Tibial artery (tissue), 4 donors: ENCODE measurements at regions not wholly inside any gene's neighbourhood (a gene's known extent, or its start where the extent isn't known, plus 50 kb on each side); places are given as distances from the start of the nearest gene placed in this dataset.

Source experiments
- DNase-seq, 2 donors: peaks; one replicate each; pipeline ENCODE4 v3.0.0-alpha.2; 2019
- H3K27ac ChIP-seq, 2 donors: fragments of 200-600 bp; sonication (generic) in 1 of 2; 1 replicate in 1 of 2; 2 replicates in 1 of 2; pipeline ENCODE4 v1.5.1; 2018 to 2019; ENCODE audit warnings: mild to moderate bottlenecking in 1 of 2
- H3K27me3 ChIP-seq, 2 donors: fragments of 200-600 bp; sonication (generic) in 1 of 2; one replicate each; pipeline versions ENCODE4 v1.5.1 to v1.6.0; 2016 to 2019
- H3K36me3 ChIP-seq, 3 donors: fragments of 200-600 bp; sonication (generic) in 2 of 3; one replicate each; pipeline ENCODE4 v1.5.1; 2016 to 2019; ENCODE audit warnings: mild to moderate bottlenecking in 2 of 3
- H3K4me1 ChIP-seq, 4 donors: fragments of 200-600 bp; sonication (generic) in 2 of 4; 1 replicate in 3 of 4; 2 replicates in 1 of 4; pipeline ENCODE4 v1.5.1; 2016 to 2019
- H3K4me3 ChIP-seq, 2 donors: fragments of 200-600 bp; sonication (generic) in 1 of 2; 1 replicate in 1 of 2; 2 replicates in 1 of 2; pipeline ENCODE4 v1.5.1; 2018 to 2019; ENCODE audit warnings: mild to moderate bottlenecking in 2 of 2
- H3K9me3 ChIP-seq, 3 donors: fragments of 200-600 bp; sonication (generic) in 1 of 3; one replicate each; pipeline ENCODE4 v1.5.1; 2016 to 2019
- intact Hi-C: fragments of 100-400 bp; cut with DNase I; formaldehyde crosslinking; loops from one replicate; pipeline ENCODE4 v1.15.0; 2023; ENCODE audit warnings: low total_unique reads
- TF ChIP-seq, protein P1 (sequence below), 2 experiments: fragments of 200-600 bp in 1 of 2; fragments of 450-650 bp in 1 of 2; IDR thresholded peaks; one replicate each; pipeline ENCODE4 v1.5.1; 2017 to 2019; ENCODE audit warnings: antibody characterized with exemption in 2 of 2, mild to moderate bottlenecking in 1 of 2, moderate library complexity in 1 of 2

DNA sequence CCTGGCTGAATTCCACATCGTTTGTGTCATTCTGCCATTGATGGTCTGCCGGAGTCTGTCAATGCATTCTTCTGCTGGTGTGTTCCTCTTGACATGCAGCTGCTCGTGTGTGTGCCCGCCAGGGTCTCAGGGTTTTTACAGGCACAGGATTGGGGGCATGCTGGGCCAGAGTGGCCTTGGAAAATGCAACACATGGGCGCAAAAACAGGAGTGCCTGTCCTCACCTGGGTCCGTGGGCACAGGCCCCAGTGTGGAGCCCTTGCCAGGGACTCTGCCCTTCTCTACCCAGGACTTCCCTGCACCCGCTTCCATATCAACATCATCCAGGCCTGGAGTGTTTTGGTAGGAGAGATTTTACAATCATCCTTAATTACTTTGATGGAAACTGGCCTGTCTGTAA lies 340.7 kb downstream of the KIF20B start:
- no peak for DNase-seq

DNA sequence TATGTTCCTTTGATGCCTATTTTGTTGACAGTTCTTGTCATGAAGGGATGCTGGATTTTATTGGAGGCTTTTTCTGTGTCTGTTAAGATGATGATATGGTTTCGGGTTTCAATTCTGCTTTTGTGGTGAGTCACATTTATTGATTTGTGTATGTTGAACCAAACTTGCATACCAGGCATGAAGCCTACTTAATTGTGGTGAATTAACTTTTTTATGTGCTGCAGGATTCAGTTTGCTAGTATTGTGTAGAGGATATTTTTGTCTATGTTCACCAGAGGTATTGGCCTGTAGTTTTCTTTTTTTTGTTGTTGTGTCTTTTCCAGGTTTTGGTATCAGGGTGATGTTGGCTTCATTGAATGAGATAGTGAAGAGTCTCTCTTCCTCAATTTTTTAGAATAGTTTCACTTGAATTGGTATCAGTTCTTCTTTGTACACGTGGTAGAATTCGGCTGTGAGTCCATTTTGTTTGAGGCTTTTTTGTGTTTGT lies 345.9 kb downstream of the KIF20B start:
- TF ChIP-seq, protein P1, sequence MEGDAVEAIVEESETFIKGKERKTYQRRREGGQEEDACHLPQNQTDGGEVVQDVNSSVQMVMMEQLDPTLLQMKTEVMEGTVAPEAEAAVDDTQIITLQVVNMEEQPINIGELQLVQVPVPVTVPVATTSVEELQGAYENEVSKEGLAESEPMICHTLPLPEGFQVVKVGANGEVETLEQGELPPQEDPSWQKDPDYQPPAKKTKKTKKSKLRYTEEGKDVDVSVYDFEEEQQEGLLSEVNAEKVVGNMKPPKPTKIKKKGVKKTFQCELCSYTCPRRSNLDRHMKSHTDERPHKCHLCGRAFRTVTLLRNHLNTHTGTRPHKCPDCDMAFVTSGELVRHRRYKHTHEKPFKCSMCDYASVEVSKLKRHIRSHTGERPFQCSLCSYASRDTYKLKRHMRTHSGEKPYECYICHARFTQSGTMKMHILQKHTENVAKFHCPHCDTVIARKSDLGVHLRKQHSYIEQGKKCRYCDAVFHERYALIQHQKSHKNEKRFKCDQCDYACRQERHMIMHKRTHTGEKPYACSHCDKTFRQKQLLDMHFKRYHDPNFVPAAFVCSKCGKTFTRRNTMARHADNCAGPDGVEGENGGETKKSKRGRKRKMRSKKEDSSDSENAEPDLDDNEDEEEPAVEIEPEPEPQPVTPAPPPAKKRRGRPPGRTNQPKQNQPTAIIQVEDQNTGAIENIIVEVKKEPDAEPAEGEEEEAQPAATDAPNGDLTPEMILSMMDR (IDR thresholded peaks at IDR 0.05): no peak
- Histone ChIP-seq H3K27me3 (no peaks in the 10 kb centered on the region), H3K4me1 (no peaks in the 10 kb centered on the region), H3K4me3 (no peak overlapping the region), H3K9me3 (no peaks in the 10 kb centered on the region), H3K27ac (no peak overlapping the region), H3K36me3 (no peaks in the 10 kb centered on the region)
- DNase-seq: no peak
- intact Hi-C loops: no loop called here

More for the DNA sequence above, 340.7 kb downstream of the KIF20B start:
- Histone ChIP-seq H3K4me1 (no peaks in the 10 kb centered on the region), H3K27me3 (no peaks in the 10 kb centered on the region), H3K9me3 (no peaks in the 10 kb centered on the region), H3K27ac (no peak overlapping the region), H3K36me3 (no peaks in the 10 kb centered on the region), H3K4me3 (no peak overlapping the region)
- TF ChIP-seq, protein P1 (IDR thresholded peaks at IDR 0.05): no peak
- intact Hi-C loops: no loop called here

DNA sequence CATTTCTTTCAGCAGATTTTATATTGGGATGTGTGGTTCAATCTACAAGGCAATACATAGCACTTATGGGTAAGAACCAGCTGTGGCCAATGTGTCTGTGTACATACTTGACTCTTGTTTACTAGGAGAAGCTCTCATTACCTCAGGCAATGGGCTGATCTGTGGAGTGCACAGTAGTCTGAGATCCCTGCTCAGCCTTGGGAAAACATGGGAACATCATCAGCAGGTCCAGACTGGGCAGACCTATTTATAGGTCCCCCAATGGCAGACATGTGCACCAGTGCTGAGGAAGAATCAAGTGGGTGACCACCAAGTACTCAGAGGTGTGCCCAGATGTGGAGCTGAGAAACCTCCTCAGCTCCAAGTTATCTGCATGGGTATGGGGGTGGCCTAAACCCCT lies 349.7 kb downstream of the KIF20B start:
- Histone ChIP-seq H3K4me1 (no peaks in the 10 kb centered on the region), H3K4me3 (no peak overlapping the region), H3K27ac (no peak overlapping the region), H3K9me3 (no peaks in the 10 kb centered on the region), H3K27me3 (no peaks in the 10 kb centered on the region), H3K36me3 (no peaks in the 10 kb centered on the region)
- intact Hi-C loops: no loop called here
- TF ChIP-seq, protein P1 (IDR thresholded peaks at IDR 0.05): no peak
- no peak for DNase-seq

DNA sequence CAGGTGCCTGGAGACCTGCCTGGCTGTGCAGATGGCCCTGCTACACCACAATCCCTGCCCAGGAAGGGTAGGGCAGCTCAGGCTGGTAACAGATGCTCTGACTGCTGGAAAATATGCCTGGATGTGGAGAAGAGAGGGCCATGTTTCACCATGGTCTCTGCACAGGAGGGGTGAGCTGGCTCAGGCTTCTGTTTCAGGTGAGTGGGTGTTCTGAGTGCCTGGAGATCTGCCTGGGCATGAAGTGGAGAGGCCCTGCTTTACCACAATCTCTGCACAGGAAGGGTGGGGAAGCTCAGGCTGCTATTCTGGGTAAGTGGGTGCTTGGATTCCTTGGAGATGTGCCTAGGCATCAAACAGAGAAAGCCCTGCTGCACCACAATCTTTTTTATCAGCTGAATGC lies 350.1 kb downstream of the KIF20B start:
- TF ChIP-seq, protein P1 (IDR thresholded peaks at IDR 0.05): no peak
- DNase-seq: no peak
- intact Hi-C loops: no loop called here

DNA sequence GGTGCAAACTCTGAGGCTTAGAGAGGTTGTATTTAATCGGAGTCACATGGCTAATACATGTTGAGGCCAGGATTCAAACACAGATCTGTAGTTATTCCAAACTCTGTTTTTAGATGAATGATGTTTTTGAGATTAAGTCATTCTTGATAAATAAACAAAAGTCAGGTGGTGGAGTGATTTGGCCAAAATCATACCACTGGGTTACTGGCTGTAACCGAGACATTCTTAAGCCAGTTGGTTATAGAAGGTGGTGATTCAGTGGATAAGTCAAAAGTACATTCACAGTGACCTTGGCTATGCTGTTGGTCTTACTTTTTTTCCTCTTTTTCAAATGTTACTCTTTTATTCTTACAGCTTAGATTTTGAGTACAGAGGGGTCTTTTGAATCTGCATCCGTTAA lies 361.4 kb downstream of the KIF20B start:
- Histone ChIP-seq H3K27me3 (no peaks in the 10 kb centered on the region), H3K9me3 (no peaks in the 10 kb centered on the region), H3K4me1 (no peaks in the 10 kb centered on the region), H3K27ac (no peak overlapping the region), H3K36me3 (no peaks in the 10 kb centered on the region), H3K4me3 (no peak overlapping the region)
- no peak for DNase-seq
- TF ChIP-seq, protein P1 (IDR thresholded peaks at IDR 0.05): no peak
- intact Hi-C loops: no loop called here

More for the DNA sequence above, 350.1 kb downstream of the KIF20B start:
- Histone ChIP-seq H3K27me3 (no peaks in the 10 kb centered on the region), H3K9me3 (no peaks in the 10 kb centered on the region), H3K36me3 (no peaks in the 10 kb centered on the region), H3K27ac (no peak overlapping the region), H3K4me3 (no peak overlapping the region), H3K4me1 (no peaks in the 10 kb centered on the region)

DNA sequence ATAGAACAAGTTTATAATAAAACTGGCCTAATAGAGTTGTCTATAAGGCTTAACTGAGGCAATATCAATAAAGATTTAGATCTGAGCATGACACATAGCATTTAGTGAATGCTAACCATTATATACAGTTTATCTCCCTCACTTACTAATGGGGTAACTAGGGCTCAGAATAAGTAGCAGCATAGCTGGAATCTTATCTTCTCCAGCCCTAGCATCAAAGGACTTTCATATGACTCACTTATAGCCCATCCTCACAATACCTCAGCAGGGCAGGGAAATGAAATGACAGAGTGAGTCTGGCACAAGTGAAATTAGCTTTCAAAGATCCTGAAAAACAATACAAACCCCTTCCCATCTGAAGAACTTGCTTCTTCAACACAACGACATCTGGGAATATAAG lies 362.9 kb downstream of the KIF20B start:
- H3K9me3 ChIP-seq: no peaks in the 10 kb centered on the region
- H3K4me1 ChIP-seq: no peaks in the 10 kb centered on the region
- no peaks in the 10 kb centered on the region for H3K27me3 ChIP-seq
- H3K36me3 ChIP-seq: no peaks in the 10 kb centered on the region
- intact Hi-C loops: no loop called here
- TF ChIP-seq, protein P1 (IDR thresholded peaks at IDR 0.05): no peak
- no peak overlapping the region for H3K27ac ChIP-seq
- H3K4me3 ChIP-seq: no peak overlapping the region
- DNase-seq: no peak
